ENCODE measurements at regions not wholly inside any gene's neighbourhood (a gene's known extent, or its start where the extent isn't known, plus 50 kb on each side); places are given as distances from the start of the nearest gene placed in this dataset.
"Not testable (repeated sequence)": the region's sequence is repeated elsewhere in the genome, so short reads cannot be mapped to it uniquely, and the experiment has no call there.

GRCh38 chr1:112853915-112854314 is 102.1 kb downstream of the SLC16A1 start:
- not testable (repeated sequence) for TF ChIP-seq POLR2AphosphoS5 (IDR thresholded peaks at IDR 0.05; ENCODE audit: insufficient read depth in 1 of 2, low read depth in 1 of 2); CTCF (IDR thresholded peaks at IDR 0.05)

All from vagina (tissue), 2 donors.